IMR-90 (cell line): ENCODE measurements at regions not wholly inside any gene's neighbourhood (a gene's known extent, or its start where the extent isn't known, plus 50 kb on each side); places are given as distances from the start of the nearest gene placed in this dataset.

Experiments used
- ATAC-seq: fragments of 200-7000 bp; cut with Tn5 transposase; 2 replicates; pipeline ENCODE4 v1.9.1; 2020; ENCODE audit warnings: low read depth, mild to moderate bottlenecking, moderate library complexity
- BruUV-seq: library from RNA; stranded (reverse); fragments of 400-500 nt; replicated peaks from 2 replicates; lab custom pipeline; 2021; lab: Mats Ljungman, UMichigan
- CTCF ChIA-PET: fragments of 300-600 bp; formaldehyde crosslinking; extraction: SDS; loops from one replicate; lab custom pipeline; 2021; ENCODE audit warnings: antibody characterized with exemption; lab: Yijun Ruan, JAX
- POLR2A ChIA-PET: fragments of 300-600 bp; sonication (Branson Sonifier 250); formaldehyde crosslinking; loops from one replicate; lab custom pipeline; 2022; ENCODE audit warnings: antibody characterized with exemption; ENCODE audit not compliant: unreplicated experiment; lab: Charles Lee
- DNase-seq: peaks from one replicate; pipeline ENCODE4 v3.0.0; 2013
- H2AFZ ChIP-seq: replicated peaks from 2 replicates; pipeline ENCODE3; 2013; ENCODE audit warnings: low read length, mild to moderate bottlenecking; ENCODE audit not compliant: poor library complexity
- H2AK5ac ChIP-seq: 2 replicates; pipeline ENCODE4 v1.6.1; 2013; ENCODE audit warnings: low read depth, low read length, inconsistent platforms
- H2AK9ac ChIP-seq: replicated peaks from 2 replicates; pipeline ENCODE3; 2013; ENCODE audit warnings: mild to moderate bottlenecking, low read depth, low read length, moderate library complexity; ENCODE audit not compliant: poor library complexity
- H2BK120ac ChIP-seq: 2 replicates; pipeline ENCODE4 v1.6.1; 2013; ENCODE audit warnings: low read depth, low read length, inconsistent platforms
- H2BK15ac ChIP-seq: 3 replicates; pipeline ENCODE4 v1.6.1; 2013; ENCODE audit warnings: low read depth, low read length, inconsistent platforms
- H2BK20ac ChIP-seq: 2 replicates; pipeline ENCODE4 v1.6.1; 2013; ENCODE audit warnings: low read depth, mild to moderate bottlenecking, inconsistent platforms, low read length, moderate library complexity
- H2BK5ac ChIP-seq: 2 replicates; pipeline ENCODE4 v1.6.1; 2013; ENCODE audit warnings: mild to moderate bottlenecking, low read depth, low read length, inconsistent platforms; ENCODE audit not compliant: poor library complexity, severe bottlenecking
- H3K14ac ChIP-seq: replicated peaks from 2 replicates; pipeline ENCODE4 v1.6.1; 2013; ENCODE audit warnings: low read depth, low read length, inconsistent platforms
- H3K18ac ChIP-seq: 2 replicates; pipeline ENCODE4 v1.6.1; 2013; ENCODE audit warnings: low read depth, low read length, control low read depth
- H3K23ac ChIP-seq: 2 replicates; pipeline ENCODE4 v1.6.1; 2013; ENCODE audit warnings: low read depth, low read length, inconsistent platforms
- H3K27ac ChIP-seq: 2 replicates; pipeline ENCODE4 v1.5.1; 2013; ENCODE audit warnings: mild to moderate bottlenecking, control low read depth, low read length; ENCODE audit not compliant: insufficient read depth
- H3K27me3 ChIP-seq: 2 replicates; pipeline ENCODE4 v1.6.1; 2013; ENCODE audit warnings: low read length; ENCODE audit not compliant: control insufficient read depth, insufficient read depth
- H3K36me3 ChIP-seq: 2 replicates; pipeline ENCODE4 v1.6.1; 2013; ENCODE audit warnings: low read length, mixed read lengths; ENCODE audit not compliant: control insufficient read depth, insufficient read depth
- H3K4ac ChIP-seq: 2 replicates; pipeline ENCODE4 v1.6.1; 2013; ENCODE audit warnings: low read depth, low read length, inconsistent platforms
- H3K4me1 ChIP-seq: 2 replicates; pipeline ENCODE4 v1.6.1; 2013; ENCODE audit warnings: low read length, mixed read lengths; ENCODE audit not compliant: control insufficient read depth, insufficient read depth
- H3K4me2 ChIP-seq: 2 replicates; pipeline ENCODE4 v1.6.1; 2013; ENCODE audit warnings: low read depth, mild to moderate bottlenecking, control low read depth, low read length, moderate library complexity
- H3K4me3 ChIP-seq: 2 replicates; pipeline ENCODE4 v1.5.1; 2013; ENCODE audit warnings: low read depth, mild to moderate bottlenecking, control low read depth, low read length, moderate library complexity; ENCODE audit not compliant: insufficient read depth
- H3K56ac ChIP-seq: 2 replicates; pipeline ENCODE4 v1.6.1; 2013; ENCODE audit warnings: low read length, inconsistent platforms; ENCODE audit not compliant: insufficient read depth; ENCODE audit errors: extremely low read depth
- H3K79me1 ChIP-seq, 2 experiments: 2 replicates each; pipeline ENCODE4 v1.6.1; 2013; ENCODE audit warnings: low read length in 2 of 2, inconsistent platforms in 1 of 2, low read depth in 1 of 2
- H3K9ac ChIP-seq: 2 replicates; pipeline ENCODE4 v1.6.1; 2013; ENCODE audit warnings: low read depth, low read length, control low read depth
- H3K9me1 ChIP-seq: 2 replicates; pipeline ENCODE4 v1.6.1; 2013; ENCODE audit warnings: low read length, inconsistent platforms; ENCODE audit not compliant: insufficient read depth
- H3K9me3 ChIP-seq: 2 replicates; pipeline ENCODE4 v1.6.1; 2013; ENCODE audit warnings: low read length; ENCODE audit not compliant: control insufficient read depth, insufficient read depth
- H4K20me1 ChIP-seq: 2 replicates; pipeline ENCODE4 v1.6.1; 2013; ENCODE audit warnings: low read length, inconsistent platforms; ENCODE audit not compliant: insufficient read depth
- H4K5ac ChIP-seq: 2 replicates; pipeline ENCODE4 v1.6.1; 2013; ENCODE audit warnings: mild to moderate bottlenecking, low read depth, low read length, control low read depth
- H4K8ac ChIP-seq, 2 experiments: 2 replicates each; pipeline ENCODE4 v1.6.1; 2013; ENCODE audit warnings: low read depth in 2 of 2, low read length in 2 of 2, control low read depth in 1 of 2, inconsistent platforms in 1 of 2
- H4K91ac ChIP-seq: 2 replicates; pipeline ENCODE4 v1.6.1; 2013; ENCODE audit warnings: low read depth, low read length, inconsistent platforms; ENCODE audit not compliant: insufficient read depth
- CHD1 ChIP-seq: IDR thresholded peaks from 2 replicates; pipeline ENCODE4 v1.6.1; 2012; ENCODE audit warnings: low read depth, low read length, improper control_type of control experiment
- ELK1 ChIP-seq: fragments of 150-350 bp; IDR thresholded peaks from 2 replicates; pipeline ENCODE4 v1.6.1; 2016; ENCODE audit warnings: low read depth, mild to moderate bottlenecking, low read length, moderate library complexity, borderline replicate concordance
- MAFK ChIP-seq: IDR thresholded peaks from 2 replicates; pipeline ENCODE4 v1.6.1; 2012; ENCODE audit warnings: low read depth, low read length, improper control_type of control experiment
- MAZ ChIP-seq: IDR thresholded peaks from 2 replicates; pipeline ENCODE4 v1.6.1; 2012; ENCODE audit warnings: low read depth, mild to moderate bottlenecking, low read length, improper control_type of control experiment, moderate library complexity, borderline replicate concordance
- RAD21 ChIP-seq: IDR thresholded peaks from 2 replicates; pipeline ENCODE4 v1.6.1; 2012; ENCODE audit warnings: low read length, improper control_type of control experiment
- RCOR1 ChIP-seq: IDR thresholded peaks from 2 replicates; pipeline ENCODE4 v1.6.1; 2012; ENCODE audit warnings: mild to moderate bottlenecking, low read length, improper control_type of control experiment; ENCODE audit not compliant: insufficient replicate concordance
- SMC3 ChIP-seq: fragments of 150-350 bp; IDR thresholded peaks from 2 replicates; pipeline ENCODE4 v1.6.1; 2016; ENCODE audit warnings: low read depth, mild to moderate bottlenecking, antibody characterized with exemption, low read length, moderate library complexity
- WGBS, 2 experiments: methylation state at CpG; one replicate each; pipeline versions ENCODE4 v1.1.5 to v1.1.7; 2013; ENCODE audit warnings: missing lambda C conversion rate in 2 of 2; ENCODE audit not compliant: insufficient read length in 1 of 2; ENCODE audit errors: extremely low coverage in 2 of 2; 5-methylcytosine and 5-hydroxymethylcytosine counted together
- dilution Hi-C: fragments of 300-500 bp; cut with HindIII; formaldehyde crosslinking; loops from one replicate; pipeline ENCODE4 v1.14.3; 2018; ENCODE audit warnings: low sequenced_read_pairs; ENCODE audit not compliant: unreplicated experiment
- in situ Hi-C: fragments of 300-500 bp; cut with MboI; formaldehyde crosslinking; loops from 3 replicates; pipeline ENCODE4 v1.14.3; 2019; ENCODE audit warnings: low sequenced_read_pairs, inconsistent platforms, mixed read lengths
- intact Hi-C: fragments of 100-400 bp; cut with micrococcal nuclease; formaldehyde crosslinking; loops from 2 replicates; pipeline ENCODE4 v1.10.0; 2022

- Histone ChIP-seq H3K9me3 (peaks cover 14% of the 10 kb centered on the region), H3K14ac (no peak overlapping the region), H3K27ac (no peak overlapping the region), H3K4ac (no peak overlapping the region), H4K91ac (no peak overlapping the region), H4K5ac (no peak overlapping the region), H3K9ac (no peak overlapping the region), H3K4me1 (0 out of 2 replicates have a peak, but pooled peaks cover 2% of the 10 kb centered on the region), H3K79me1 (no peaks in the 10 kb centered on the region), H2BK120ac (no peak overlapping the region), H2BK20ac (no peak overlapping the region), H3K36me3 (no peaks in the 10 kb centered on the region), H3K27me3 (no peaks in the 10 kb centered on the region), H2AFZ (no peak overlapping the region), H3K56ac (no peak overlapping the region), H3K4me3 (no peak overlapping the region), H3K23ac (no peak overlapping the region), H4K20me1 (no peaks in the 10 kb centered on the region), H4K8ac (no peak overlapping the region), H3K4me2 (no peak overlapping the region), H2AK9ac (no peak overlapping the region), H2BK5ac (no peak overlapping the region), H2BK15ac (no peak overlapping the region), H2AK5ac (no peak overlapping the region), H3K9me1 (no peaks in the 10 kb centered on the region), H3K18ac (no peak overlapping the region)
- ATAC-seq (no peak), DNase-seq (no peak)
- ChIA-PET CTCF (no interaction called here), POLR2A (no interaction called here)
- TF ChIP-seq MAZ (no peak), MAFK (no peak), CHD1 (no peak), SMC3 (no peak), ELK1 (no peak), RAD21 (no peak), RCOR1 (no peak)
- dilution Hi-C loops (no loop called here), intact Hi-C loops (no loop called here), in situ Hi-C loops (no loop called here)
- WGBS, 2 experiments: no CpG with 5 or more reads among the region's 2 CpGs
- no TSS peak for BruUV-seq
Measured at GRCh38 chr2:43117521-43118143, 108.8 kb downstream of the ZFP36L2 start.
